ENCODE measurements at regions not wholly inside any gene's neighbourhood (a gene's known extent, or its start where the extent isn't known, plus 50 kb on each side); places are given as distances from the start of the nearest gene placed in this dataset.

DNA sequence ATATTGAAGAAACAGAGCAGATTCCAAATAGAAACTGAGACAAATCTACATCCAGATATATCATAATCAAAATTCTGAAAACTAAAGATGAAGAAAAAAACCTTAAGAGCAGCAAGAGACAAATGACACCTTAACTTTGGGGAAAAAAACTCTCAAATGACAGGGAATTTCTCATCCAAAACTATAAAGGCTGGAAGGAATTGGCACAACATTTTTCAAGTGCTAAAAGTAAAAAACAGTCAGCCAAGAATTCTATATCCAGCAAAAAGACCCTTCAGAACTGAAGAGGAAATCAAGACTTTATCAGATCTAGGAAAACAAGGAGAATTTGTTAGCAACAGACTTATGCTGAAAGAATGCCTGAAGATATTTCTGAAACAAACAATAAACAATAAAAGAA is 90.3 kb upstream of the RASSF8 start:
- H3K79me1 ChIP-seq (ENCODE audit: insufficient read depth, low read depth, low read length, poor library complexity, severe bottlenecking) = no peaks in the 10 kb centered on the region
- no peaks in the 10 kb centered on the region for H3K36me3 Mint-ChIP-seq (ENCODE audit: insufficient read depth in 1 of 3, low read depth in 3 of 3)

More for the DNA sequence above, 90.3 kb upstream of the RASSF8 start:
- H3K27me3 ChIP-seq (ENCODE audit: insufficient read depth, low read length) = no peaks in the 10 kb centered on the region
- DNase-seq = no peak
- H3K9me3 Mint-ChIP-seq = peaks cover 3 to 7% of the 10 kb centered on the region in 2 experiments; a peak in 3 of 5 replicates
- H3K56ac ChIP-seq (ENCODE audit: insufficient read length, low read depth, low read length) = no peak overlapping the region
- H2BK15ac ChIP-seq (ENCODE audit: low read depth, low read length) = no peak overlapping the region
- no peak overlapping the region for H3K18ac ChIP-seq (ENCODE audit: insufficient read length, low read depth, low read length)
- no peak overlapping the region for H2BK20ac ChIP-seq (ENCODE audit: low read depth, low read length, poor library complexity, severe bottlenecking)
- TF ChIP-seq, protein P1, sequence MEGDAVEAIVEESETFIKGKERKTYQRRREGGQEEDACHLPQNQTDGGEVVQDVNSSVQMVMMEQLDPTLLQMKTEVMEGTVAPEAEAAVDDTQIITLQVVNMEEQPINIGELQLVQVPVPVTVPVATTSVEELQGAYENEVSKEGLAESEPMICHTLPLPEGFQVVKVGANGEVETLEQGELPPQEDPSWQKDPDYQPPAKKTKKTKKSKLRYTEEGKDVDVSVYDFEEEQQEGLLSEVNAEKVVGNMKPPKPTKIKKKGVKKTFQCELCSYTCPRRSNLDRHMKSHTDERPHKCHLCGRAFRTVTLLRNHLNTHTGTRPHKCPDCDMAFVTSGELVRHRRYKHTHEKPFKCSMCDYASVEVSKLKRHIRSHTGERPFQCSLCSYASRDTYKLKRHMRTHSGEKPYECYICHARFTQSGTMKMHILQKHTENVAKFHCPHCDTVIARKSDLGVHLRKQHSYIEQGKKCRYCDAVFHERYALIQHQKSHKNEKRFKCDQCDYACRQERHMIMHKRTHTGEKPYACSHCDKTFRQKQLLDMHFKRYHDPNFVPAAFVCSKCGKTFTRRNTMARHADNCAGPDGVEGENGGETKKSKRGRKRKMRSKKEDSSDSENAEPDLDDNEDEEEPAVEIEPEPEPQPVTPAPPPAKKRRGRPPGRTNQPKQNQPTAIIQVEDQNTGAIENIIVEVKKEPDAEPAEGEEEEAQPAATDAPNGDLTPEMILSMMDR (conservative IDR thresholded peaks at IDR 0.05) = no peak
- H3K4me1 Mint-ChIP-seq = peaks cover 3 to 4% of the 10 kb centered on the region in 2 experiments; a peak in 2 of 4 replicates
- H2AFZ ChIP-seq (ENCODE audit: low read length) = no peak overlapping the region
- H3K27ac ChIP-seq (ENCODE audit: insufficient read length, low read depth, low read length) = no peak overlapping the region
- no peak overlapping the region for H3K27ac Mint-ChIP-seq
- H2BK5ac ChIP-seq (ENCODE audit: insufficient read length, low read length) = no peak overlapping the region
- no peak overlapping the region for H3K4me3 Mint-ChIP-seq
- no peak overlapping the region for H4K8ac ChIP-seq (replicated peaks; ENCODE audit: insufficient read length, low read depth, low read length)
- no peaks in the 10 kb centered on the region for H4K20me1 ChIP-seq (ENCODE audit: control insufficient read depth, insufficient read depth, insufficient read length)
- no peak overlapping the region for H3K23ac ChIP-seq (ENCODE audit: insufficient read length, low read depth, low read length)
- no peaks in the 10 kb centered on the region for H3K27me3 Mint-ChIP-seq (ENCODE audit: low read depth)
- no peak overlapping the region for H3K4me2 ChIP-seq (ENCODE audit: insufficient read depth, insufficient read length, low read length)
- no peak overlapping the region for H2BK120ac ChIP-seq (ENCODE audit: low read depth, low read length, poor library complexity, severe bottlenecking)
- H3K4ac ChIP-seq (ENCODE audit: low read depth, low read length) = no peak overlapping the region
- no peak overlapping the region for H2AK5ac ChIP-seq (ENCODE audit: insufficient read length, low read length)
- no peak overlapping the region for H4K91ac ChIP-seq (ENCODE audit: insufficient read length, low read depth, low read length)
- H3K9me3 ChIP-seq (ENCODE audit: control insufficient read depth, low read depth, low read length) = no peaks in the 10 kb centered on the region
- H3K4me1 ChIP-seq (ENCODE audit: insufficient read depth, low read length) = peaks cover 2% of the 10 kb centered on the region; the same call in 1 of the 2 replicates
- H3K23me2 ChIP-seq (ENCODE audit: insufficient read length, low read depth, low read length, poor library complexity, severe bottlenecking) = no peaks in the 10 kb centered on the region
- no peak overlapping the region for H2BK12ac ChIP-seq (ENCODE audit: insufficient read length, low read depth, low read length)
- no peaks in the 10 kb centered on the region for H3K79me2 ChIP-seq (ENCODE audit: insufficient read depth, low read length)
- H3K9ac ChIP-seq (ENCODE audit: extremely low read depth, insufficient read length, low read length) = no peak overlapping the region
- no peak overlapping the region for H4K5ac ChIP-seq (ENCODE audit: insufficient read length, low read depth, low read length)
- H3T11ph ChIP-seq (ENCODE audit: low read length) = no peak overlapping the region
- H3K14ac ChIP-seq (ENCODE audit: insufficient read depth, low read length) = no peak overlapping the region
